Calu3 (cell line): ENCODE measurements at regions not wholly inside any gene's neighbourhood (a gene's known extent, or its start where the extent isn't known, plus 50 kb on each side); places are given as distances from the start of the nearest gene placed in this dataset.

Source experiments
- BruUV-seq: library from RNA; stranded (reverse); fragments of 400-500 nt; replicated peaks from 2 replicates; lab custom pipeline; 2021; lab: Mats Ljungman, UMichigan
- CTCF ChIA-PET: fragments of 300-600 bp; sonication (Branson Sonifier 250); formaldehyde crosslinking; loops from one replicate; lab custom pipeline; 2022; ENCODE audit warnings: antibody characterized with exemption; lab: Charles Lee
- DNase-seq: peaks from one replicate; pipeline ENCODE4 v3.0.0; 2022
- H3K27ac Mint-ChIP-seq: one replicate; pipeline ENCODE4 v1.8.0; 2022; ENCODE audit warnings: mixed read lengths; ENCODE audit not compliant: unreplicated experiment
- H3K27me3 Mint-ChIP-seq: one replicate; pipeline ENCODE4 v1.8.0; 2022; ENCODE audit warnings: mixed read lengths; ENCODE audit not compliant: unreplicated experiment
- H3K36me3 Mint-ChIP-seq: one replicate; pipeline ENCODE4 v1.8.0; 2022; ENCODE audit warnings: mild to moderate bottlenecking, moderate library complexity, mixed read lengths; ENCODE audit not compliant: insufficient read depth, unreplicated experiment
- H3K4me1 Mint-ChIP-seq: one replicate; pipeline ENCODE4 v1.8.0; 2022; ENCODE audit warnings: mild to moderate bottlenecking, low read depth, mixed read lengths; ENCODE audit not compliant: unreplicated experiment
- H3K4me3 Mint-ChIP-seq: one replicate; pipeline ENCODE4 v1.8.0; 2022; ENCODE audit warnings: mild to moderate bottlenecking, low read depth, moderate library complexity, mixed read lengths; ENCODE audit not compliant: unreplicated experiment
- H3K9me3 Mint-ChIP-seq: one replicate; pipeline ENCODE4 v1.8.0; 2022; ENCODE audit warnings: low read depth, mixed read lengths; ENCODE audit not compliant: unreplicated experiment
- CTCF ChIP-seq: fragments of 200-600 bp; IDR thresholded peaks from one replicate; pipeline ENCODE4 v1.8.0; 2022; ENCODE audit warnings: antibody characterized with exemption; ENCODE audit not compliant: unreplicated experiment
- intact Hi-C: fragments of 100-400 bp; cut with micrococcal nuclease; formaldehyde crosslinking; loops from one replicate; pipeline ENCODE4 v1.10.0; 2022; ENCODE audit not compliant: unreplicated experiment

- Mint-ChIP-seq H3K36me3 (no peaks in the 10 kb centered on the region), H3K27ac (no peak overlapping the region), H3K4me1 (no peaks in the 10 kb centered on the region), H3K27me3 (no peaks in the 10 kb centered on the region), H3K4me3 (no peak overlapping the region), H3K9me3 (peaks cover 7% of the 10 kb centered on the region)
- DNase-seq = no peak
- no peak for TF ChIP-seq CTCF
- CTCF ChIA-PET = no interaction called here
- no TSS peak for BruUV-seq
- intact Hi-C loops = no loop called here
Observed at GRCh38 chr11:98047647-98048046, 973.1 kb upstream of the CNTN5 start.

- H3K27ac Mint-ChIP-seq = no peak overlapping the region
- TF ChIP-seq CTCF = no peak
- no TSS peak for BruUV-seq
- H3K27me3 Mint-ChIP-seq = no peaks in the 10 kb centered on the region
- no peaks in the 10 kb centered on the region for H3K4me1 Mint-ChIP-seq
- H3K9me3 Mint-ChIP-seq = no peaks in the 10 kb centered on the region
- CTCF ChIA-PET = no interaction called here
- no peak for DNase-seq
- H3K4me3 Mint-ChIP-seq = no peak overlapping the region
- intact Hi-C loops = no loop called here
- H3K36me3 Mint-ChIP-seq = no peaks in the 10 kb centered on the region
Observed at GRCh38 chr11:98053851-98054250, 966.9 kb upstream of the CNTN5 start.

GRCh38 chr11:98056945-98057344 lies 963.8 kb upstream of the CNTN5 start:
- no peak overlapping the region for H3K4me3 Mint-ChIP-seq
- no peaks in the 10 kb centered on the region for H3K9me3 Mint-ChIP-seq
- no peak overlapping the region for H3K27ac Mint-ChIP-seq
- no TSS peak for BruUV-seq
- H3K27me3 Mint-ChIP-seq = no peaks in the 10 kb centered on the region
- no peaks in the 10 kb centered on the region for H3K36me3 Mint-ChIP-seq
- no peaks in the 10 kb centered on the region for H3K4me1 Mint-ChIP-seq
- CTCF ChIA-PET = no interaction called here
- TF ChIP-seq CTCF = no peak
- no peak for DNase-seq
- intact Hi-C loops = no loop called here

GRCh38 chr11:98059488-98059887 lies 961.3 kb upstream of the CNTN5 start:
- Mint-ChIP-seq H3K4me1 (no peaks in the 10 kb centered on the region), H3K9me3 (no peaks in the 10 kb centered on the region), H3K36me3 (no peaks in the 10 kb centered on the region), H3K27me3 (no peaks in the 10 kb centered on the region), H3K27ac (no peak overlapping the region), H3K4me3 (no peak overlapping the region)
- TF ChIP-seq CTCF = no peak
- DNase-seq = no peak
- no TSS peak for BruUV-seq
- intact Hi-C loops = no loop called here
- CTCF ChIA-PET = no interaction called here

- Mint-ChIP-seq H3K27ac (no peak overlapping the region), H3K4me3 (no peak overlapping the region), H3K9me3 (no peaks in the 10 kb centered on the region), H3K36me3 (no peaks in the 10 kb centered on the region), H3K27me3 (no peaks in the 10 kb centered on the region), H3K4me1 (no peaks in the 10 kb centered on the region)
- intact Hi-C loops = no loop called here
- TF ChIP-seq CTCF = no peak
- no TSS peak for BruUV-seq
- DNase-seq = no peak
- CTCF ChIA-PET = no interaction called here
Observed at GRCh38 chr11:98060759-98061158, 960.0 kb upstream of the CNTN5 start.
